ENCODE measurements at regions not wholly inside any gene's neighbourhood (a gene's known extent, or its start where the extent isn't known, plus 50 kb on each side); places are given as distances from the start of the nearest gene placed in this dataset.

DNA sequence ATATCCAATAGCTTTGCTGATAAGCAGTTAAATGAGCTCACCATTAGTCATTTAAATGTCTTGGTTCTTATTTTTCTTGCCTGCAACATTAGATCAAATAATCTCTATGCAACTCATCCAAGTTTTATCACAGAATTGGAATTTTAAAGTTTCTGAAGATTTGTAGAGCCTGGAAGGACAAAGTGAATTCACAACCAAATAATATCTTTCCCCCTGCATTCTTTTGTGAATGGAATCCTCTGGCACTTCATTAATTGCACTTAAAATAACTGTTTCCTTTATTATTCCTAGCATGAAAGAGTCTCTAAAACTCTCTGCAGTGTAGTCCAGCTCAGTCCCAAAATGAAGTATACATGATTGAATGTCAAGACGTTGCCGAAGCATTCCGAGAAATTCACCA is 345.6 kb upstream of the TGFBR2 start:
- DNase-seq (ENCODE audit: extremely low spot score), result no peak
- CTCF ChIA-PET, result no interaction called here
- POLR2A ChIA-PET, result no interaction called here
- TF ChIP-seq CTBP1 (IDR thresholded peaks at IDR 0.05; ENCODE audit: borderline replicate concordance) (no peak), BHLHE40 (IDR thresholded peaks at IDR 0.05; ENCODE audit: borderline replicate concordance) (no peak), L3MBTL2 (conservative IDR thresholded peaks at IDR 0.05) (no peak), SUZ12 (IDR thresholded peaks at IDR 0.05) (no peak), FOXK2 (IDR thresholded peaks at IDR 0.05) (no peak), HDGF (IDR thresholded peaks at IDR 0.05; ENCODE audit: borderline replicate concordance) (no peak), ELF4 (IDR thresholded peaks at IDR 0.05) (no peak), ARNT (IDR thresholded peaks at IDR 0.05) (no peak), ZNF384 (IDR thresholded peaks at IDR 0.05) (no peak), PKNOX1 (IDR thresholded peaks at IDR 0.05) (no peak), FOXA1 (IDR thresholded peaks at IDR 0.05) (no peak), SP1 (IDR thresholded peaks at IDR 0.05) (no peak), LEF1 (IDR thresholded peaks at IDR 0.05; ENCODE audit: borderline replicate concordance) (no peak), TARDBP (IDR thresholded peaks at IDR 0.05) (no peak), NFRKB (IDR thresholded peaks at IDR 0.05) (no peak)

GRCh38 chr3:30263238-30263924 is 343.0 kb upstream of the TGFBR2 start:
- no peak for DNase-seq (ENCODE audit: extremely low spot score)
- POLR2A ChIA-PET, result no interaction called here
- no peak for TF ChIP-seq SUZ12 (IDR thresholded peaks at IDR 0.05)
- TF ChIP-seq BHLHE40 (IDR thresholded peaks at IDR 0.05; ENCODE audit: borderline replicate concordance), result no peak
- TF ChIP-seq CTBP1 (IDR thresholded peaks at IDR 0.05; ENCODE audit: borderline replicate concordance), result no peak
- TF ChIP-seq ZNF384 (IDR thresholded peaks at IDR 0.05), result no peak
- no peak for TF ChIP-seq ARNT (IDR thresholded peaks at IDR 0.05)
- TF ChIP-seq ELF4 (IDR thresholded peaks at IDR 0.05), result no peak
- no peak for TF ChIP-seq LEF1 (IDR thresholded peaks at IDR 0.05; ENCODE audit: borderline replicate concordance)
- CTCF ChIA-PET, result no interaction called here

DNA sequence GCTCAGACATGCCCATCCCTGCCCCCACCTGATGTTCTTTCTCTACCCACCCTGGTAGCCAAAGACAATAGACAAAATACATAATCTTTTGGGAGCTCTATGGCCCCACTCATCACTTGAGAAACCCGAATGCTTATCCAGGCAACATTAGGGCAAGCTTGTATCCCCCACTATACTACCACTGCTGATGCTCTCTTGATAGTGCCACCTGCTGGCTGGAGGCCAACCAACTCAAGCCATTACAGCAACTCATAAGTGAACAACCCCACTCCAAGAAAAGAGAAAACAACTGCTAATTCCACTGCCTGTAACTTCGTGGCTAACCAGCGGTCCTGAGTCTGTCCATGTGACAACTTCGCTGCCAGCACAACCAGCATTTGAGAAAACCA is 342.5 kb upstream of the TGFBR2 start:
- POLR2A ChIA-PET, result no interaction called here
- TF ChIP-seq FOXM1 (IDR thresholded peaks at IDR 0.05; ENCODE audit: borderline replicate concordance) (no peak), CTBP1 (IDR thresholded peaks at IDR 0.05; ENCODE audit: borderline replicate concordance) (no peak), LEF1 (IDR thresholded peaks at IDR 0.05; ENCODE audit: borderline replicate concordance) (no peak), ZNF384 (IDR thresholded peaks at IDR 0.05) (no peak), SP1 (IDR thresholded peaks at IDR 0.05) (no peak), FOXA1 (IDR thresholded peaks at IDR 0.05) (no peak), ARNT (IDR thresholded peaks at IDR 0.05) (no peak), FOXK2 (IDR thresholded peaks at IDR 0.05) (no peak), TARDBP (IDR thresholded peaks at IDR 0.05) (no peak), HDGF (IDR thresholded peaks at IDR 0.05; ENCODE audit: borderline replicate concordance) (no peak), PKNOX1 (IDR thresholded peaks at IDR 0.05) (no peak), ELF4 (IDR thresholded peaks at IDR 0.05) (no peak), BHLHE40 (IDR thresholded peaks at IDR 0.05; ENCODE audit: borderline replicate concordance) (no peak)
- DNase-seq (ENCODE audit: extremely low spot score), result no peak
- CTCF ChIA-PET, result no interaction called here

- TF ChIP-seq CTBP1 (IDR thresholded peaks at IDR 0.05; ENCODE audit: borderline replicate concordance), result no peak
- no peak for TF ChIP-seq PKNOX1 (IDR thresholded peaks at IDR 0.05)
- TF ChIP-seq ZNF384 (IDR thresholded peaks at IDR 0.05), result no peak
- no peak for TF ChIP-seq ELF4 (IDR thresholded peaks at IDR 0.05)
- TF ChIP-seq FOXK2 (IDR thresholded peaks at IDR 0.05), result no peak
- no peak for TF ChIP-seq SP1 (IDR thresholded peaks at IDR 0.05)
- TF ChIP-seq HDGF (IDR thresholded peaks at IDR 0.05; ENCODE audit: borderline replicate concordance), result no peak
- ChIA-PET POLR2A (no interaction called here), CTCF (no interaction called here)
- no peak for DNase-seq (ENCODE audit: extremely low spot score)
Observed at GRCh38 chr3:30266524-30266923, 339.9 kb upstream of the TGFBR2 start.

- CTCF ChIA-PET, result no interaction called here
- POLR2A ChIA-PET, result no interaction called here
- TF ChIP-seq HDGF (IDR thresholded peaks at IDR 0.05; ENCODE audit: borderline replicate concordance) (no peak), CTBP1 (IDR thresholded peaks at IDR 0.05; ENCODE audit: borderline replicate concordance) (no peak), TARDBP (IDR thresholded peaks at IDR 0.05) (no peak), PKNOX1 (IDR thresholded peaks at IDR 0.05) (no peak), BHLHE40 (IDR thresholded peaks at IDR 0.05; ENCODE audit: borderline replicate concordance) (no peak), SP1 (IDR thresholded peaks at IDR 0.05) (no peak), LEF1 (IDR thresholded peaks at IDR 0.05; ENCODE audit: borderline replicate concordance) (no peak), ARNT (IDR thresholded peaks at IDR 0.05) (no peak)
- no peak for DNase-seq (ENCODE audit: extremely low spot score)
Observed at GRCh38 chr3:30268288-30268687, 338.1 kb upstream of the TGFBR2 start.

DNA sequence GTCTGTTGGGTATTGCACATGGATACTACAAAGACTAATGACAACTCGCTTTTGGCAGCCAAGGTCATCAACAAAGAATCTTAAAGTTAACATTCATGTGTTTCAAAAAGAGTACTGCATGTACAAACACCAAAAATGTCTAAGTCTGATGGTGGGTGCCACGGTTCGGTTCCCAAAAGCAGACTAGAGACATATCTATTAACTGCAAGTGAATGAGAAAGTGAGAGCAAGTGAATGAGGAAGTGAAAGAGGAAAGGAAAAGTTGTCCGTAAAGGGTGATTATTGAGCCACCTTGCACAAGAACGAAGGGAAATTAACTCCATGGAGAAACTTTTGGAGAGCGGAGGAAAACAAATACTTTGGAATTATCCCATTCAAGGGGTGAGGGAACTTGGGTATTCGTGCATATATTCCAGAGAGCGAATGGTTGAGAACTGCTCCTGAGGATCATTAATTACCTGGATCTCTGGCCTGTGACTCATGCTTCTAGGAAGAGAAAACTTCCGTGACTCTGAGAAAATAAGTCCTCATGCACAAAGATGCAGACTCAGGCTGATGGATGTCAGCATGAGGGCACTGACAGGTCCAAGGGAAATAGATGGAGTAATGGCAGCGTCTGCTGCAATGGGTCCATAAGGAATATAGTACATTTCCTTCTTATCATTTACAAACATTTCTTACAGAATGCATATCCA is 336.5 kb upstream of the TGFBR2 start:
- ChIA-PET POLR2A (no interaction called here), CTCF (no interaction called here)
- TF ChIP-seq SP1 (IDR thresholded peaks at IDR 0.05), result no peak
- no peak for TF ChIP-seq SUZ12 (IDR thresholded peaks at IDR 0.05)
- TF ChIP-seq FOXM1 (IDR thresholded peaks at IDR 0.05; ENCODE audit: borderline replicate concordance), result no peak
- TF ChIP-seq PKNOX1 (IDR thresholded peaks at IDR 0.05), result no peak
- TF ChIP-seq HDGF (IDR thresholded peaks at IDR 0.05; ENCODE audit: borderline replicate concordance), result no peak
- TF ChIP-seq ELF4 (IDR thresholded peaks at IDR 0.05), result no peak
- no peak for TF ChIP-seq CTBP1 (IDR thresholded peaks at IDR 0.05; ENCODE audit: borderline replicate concordance)
- TF ChIP-seq LEF1 (IDR thresholded peaks at IDR 0.05; ENCODE audit: borderline replicate concordance), result no peak
- TF ChIP-seq ZNF384 (IDR thresholded peaks at IDR 0.05), result no peak
- TF ChIP-seq NFRKB (IDR thresholded peaks at IDR 0.05), result no peak
- TF ChIP-seq BHLHE40 (IDR thresholded peaks at IDR 0.05; ENCODE audit: borderline replicate concordance), result no peak
- no peak for TF ChIP-seq FOXA1 (IDR thresholded peaks at IDR 0.05)
- no peak for TF ChIP-seq FOXK2 (IDR thresholded peaks at IDR 0.05)
- no peak for DNase-seq (ENCODE audit: extremely low spot score)

All from HEK293T (cell line).